Pancreas (tissue), 10 donors: ENCODE measurements at regions not wholly inside any gene's neighbourhood (a gene's known extent, or its start where the extent isn't known, plus 50 kb on each side); places are given as distances from the start of the nearest gene placed in this dataset.
A peak's percentile ranks its signal among the peaks of the same experiment; 100 is the strongest.
"Not testable (repeated sequence)": the region's sequence is repeated elsewhere in the genome, so short reads cannot be mapped to it uniquely, and the experiment has no call there.

Experiments
- ATAC-seq, 4 donors: fragments of 200-7000 bp; cut with Tn5 transposase; one replicate each; pipeline versions ENCODE4 v1.8.0 to v1.9.1; 2020; ENCODE audit warnings: mild to moderate bottlenecking in 4 of 4, moderate library complexity in 4 of 4
- DNase-seq, 6 donors: peaks; one replicate each; pipeline ENCODE4 v3.0.0-alpha.2; 2020
- FAIRE-seq: peaks from 2 replicates; lab custom pipeline; 2012; peaks lifted over from hg19 to GRCh38; lab: Jason Lieb, UNC
- H3K27ac ChIP-seq, 4 donors: fragments of 200-600 bp; sonication (generic); 1 replicate in 3 of 4; 2 replicates in 1 of 4; pipeline versions ENCODE4 v1.5.0 to v1.8.0; 2020
- H3K27me3 ChIP-seq, 4 donors: fragments of 200-600 bp; one replicate each; pipeline ENCODE4 v1.8.0; 2021
- H3K36me3 ChIP-seq, 3 donors: fragments of 200-600 bp; sonication (generic) in 1 of 3; one replicate each; pipeline versions ENCODE4 v1.5.0 to v1.8.0; 2020 to 2021
- H3K4me1 ChIP-seq, 3 donors: fragments of 200-600 bp; one replicate each; pipeline ENCODE4 v1.8.0; 2021
- H3K4me3 ChIP-seq, 4 donors: fragments of 200-600 bp; sonication (generic) in 2 of 4; one replicate each; pipeline versions ENCODE4 v1.5.0 to v1.8.0; 2020 to 2021
- H3K9me3 ChIP-seq, 4 donors: fragments of 200-600 bp; one replicate each; pipeline ENCODE4 v1.8.0; 2021
- CTCF ChIP-seq, 4 donors: fragments of 200-600 bp; sonication (generic) in 3 of 4; IDR thresholded peaks; one replicate each; pipeline versions ENCODE4 v1.5.0 to v1.8.0; 2021; ENCODE audit warnings: antibody characterized with exemption in 4 of 4
- WGBS, 2 donors: extraction: QIAGEN DNeasy Blood & Tissue Kit; methylation state at CpG; one replicate each; pipeline ENCODE4 v1.1.7; 2013; 5-methylcytosine and 5-hydroxymethylcytosine counted together
- intact Hi-C, 3 donors: fragments of 100-400 bp; cut with DNase I; formaldehyde crosslinking; loops; one replicate each; pipeline versions ENCODE4 v1.11.1 to v1.14.2; 2022
- donor health status: healthy with polysubstance abuse.
- donor health status: DM: no; HTN: no; CAD: no; lungs with moderate emphysema.
- donor health status: DM: no; HTN: no; CAD: no.
- donor health status: control.
- donor health status: control.
- donor health status: Bipolar disorder and iron deficiency.
- donor health status: DM: yes; HTN: yes; CAD: no.
- donor health status: DM: no; HTN: no; CAD: no.
- donor health status: DM: no; HTN: no; CAD: no.
- donor health status: DM: yes; HTN: yes; CAD: no.

GRCh38 chr18:64679121-64679520, 530.2 kb upstream of the LINC00305 start:
- ATAC-seq, result no peak
- intact Hi-C loops, result no loop called here
- FAIRE-seq, result no peak

GRCh38 chr18:64678048-64678447, 529.2 kb upstream of the LINC00305 start:
- DNase-seq, result no peak
- Histone ChIP-seq H3K27ac (no peak overlapping the region), H3K4me1 (no peaks in the 10 kb centered on the region), H3K4me3 (no peak overlapping the region), H3K27me3 (no peaks in the 10 kb centered on the region), H3K9me3 (no peaks in the 10 kb centered on the region), H3K36me3 (no peaks in the 10 kb centered on the region)
- WGBS, 2 donors, result 66 to 69% methylated on average over 2 of the region's 2 CpGs
- no peak for ATAC-seq
- intact Hi-C loops, result no loop called here
- no peak for TF ChIP-seq CTCF (IDR thresholded peaks at IDR 0.05)
- no peak for FAIRE-seq

More at GRCh38 chr18:64679121-64679520, 530.2 kb upstream of the LINC00305 start:
- Histone ChIP-seq H3K27me3 (no peaks in the 10 kb centered on the region), H3K36me3 (no peaks in the 10 kb centered on the region), H3K4me3 (no peak overlapping the region), H3K9me3 (no peaks in the 10 kb centered on the region), H3K4me1 (no peaks in the 10 kb centered on the region), H3K27ac (no peak overlapping the region)
- no peak for TF ChIP-seq CTCF (IDR thresholded peaks at IDR 0.05)
- no peak for DNase-seq
- 57 to 65% methylated on average over 2 of the region's 2 CpGs for WGBS, 2 donors

GRCh38 chr18:64674694-64675093, 525.8 kb upstream of the LINC00305 start:
- FAIRE-seq (no peak), ATAC-seq (no peak), DNase-seq (no peak)
- no peak for TF ChIP-seq CTCF (IDR thresholded peaks at IDR 0.05)
- 60 to 62% methylated on average over 3 of the region's 3 CpGs for WGBS, 2 donors
- H3K27ac ChIP-seq, result no peak overlapping the region
- intact Hi-C loops, result no loop called here
- no peaks in the 10 kb centered on the region for H3K27me3 ChIP-seq
- H3K4me3 ChIP-seq, result no peak overlapping the region
- H3K4me1 ChIP-seq, result no peaks in the 10 kb centered on the region
- no peaks in the 10 kb centered on the region for H3K9me3 ChIP-seq
- H3K36me3 ChIP-seq, result no peaks in the 10 kb centered on the region

DNA sequence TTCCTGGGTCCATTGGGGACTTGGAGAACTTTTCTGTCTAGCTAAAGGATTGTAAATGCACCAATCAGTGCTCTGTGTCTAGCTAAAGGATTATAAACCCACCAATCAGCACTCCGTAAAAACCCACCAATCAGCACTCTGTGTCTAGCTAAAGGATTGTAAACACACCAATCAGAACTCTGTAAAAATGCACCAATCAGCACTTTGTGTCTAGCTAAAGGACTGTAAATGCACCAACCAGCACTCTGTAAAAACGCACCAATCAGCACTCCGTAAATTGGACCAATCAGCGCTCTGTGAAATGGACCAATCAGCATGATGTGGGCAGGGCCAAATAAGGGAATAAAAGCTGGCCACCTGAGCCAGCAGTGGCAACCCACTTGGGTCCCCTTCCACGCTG, 522.4 kb upstream of the LINC00305 start:
- FAIRE-seq, H3K4me1 ChIP-seq, ATAC-seq, H3K9me3 ChIP-seq, H3K36me3 ChIP-seq, DNase-seq, intact Hi-C loops, H3K4me3 ChIP-seq, H3K27ac ChIP-seq, H3K27me3 ChIP-seq: not testable (repeated sequence)
- 75 to 76% methylated on average over 5 of the region's 5 CpGs for WGBS, 2 donors

DNA sequence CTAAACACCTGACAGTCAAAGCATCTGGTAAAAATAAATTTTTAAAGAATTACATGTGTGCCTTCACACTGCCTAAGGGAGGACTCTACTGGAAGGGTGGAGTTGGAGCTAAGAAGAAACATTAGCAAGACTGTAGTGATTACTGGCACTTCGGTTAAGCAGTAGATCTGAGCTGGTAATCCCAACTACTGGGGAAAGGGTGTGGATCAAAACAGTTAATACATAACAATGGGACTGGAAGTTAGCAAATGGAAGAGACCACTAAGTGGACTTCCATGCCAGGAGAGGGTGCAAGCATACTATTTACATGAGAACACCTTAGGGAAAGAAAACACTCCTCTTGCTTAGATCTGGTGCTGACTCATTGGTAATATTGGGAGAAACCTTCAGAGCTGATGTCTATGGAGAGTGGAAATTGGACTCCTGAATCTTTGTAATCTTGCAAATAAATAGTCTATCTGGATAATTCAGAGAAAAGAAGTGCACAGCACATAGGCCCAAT, 519.6 kb upstream of the LINC00305 start:
- no peak for FAIRE-seq

More for the DNA sequence above, 519.6 kb upstream of the LINC00305 start:
- no peaks in the 10 kb centered on the region for H3K9me3 ChIP-seq
- no peaks in the 10 kb centered on the region for H3K27me3 ChIP-seq
- no peaks in the 10 kb centered on the region for H3K4me1 ChIP-seq
- ATAC-seq, result peak in 1 of 4 donors; percentile 24
- DNase-seq, result no peak
- WGBS, 2 donors, result 81 to 89% methylated on average over 1 of the region's 1 CpG
- intact Hi-C loops, result no loop called here
- no peak overlapping the region for H3K4me3 ChIP-seq
- TF ChIP-seq CTCF (IDR thresholded peaks at IDR 0.05), result no peak
- no peak overlapping the region for H3K27ac ChIP-seq
- no peaks in the 10 kb centered on the region for H3K36me3 ChIP-seq
